ENCODE measurements at regions not wholly inside any gene's neighbourhood (a gene's known extent, or its start where the extent isn't known, plus 50 kb on each side); places are given as distances from the start of the nearest gene placed in this dataset.
A peak's percentile ranks its signal among the peaks of the same experiment; 100 is the strongest.

GRCh38 chr20:57882451-57883161 lies 172.8 kb upstream of the PMEPA1 start:
- no peak overlapping the region for H3K27ac Mint-ChIP-seq (ENCODE audit: unreplicated experiment)
- POLR2A ChIA-PET: no interaction called here
- peaks cover 3% of the 10 kb centered on the region for H3K27me3 ChIP-seq (replicated peaks; ENCODE audit: control insufficient read depth, insufficient read depth, low read length)
- no peaks in the 10 kb centered on the region for H3K36me3 Mint-ChIP-seq (ENCODE audit: insufficient read depth, unreplicated experiment)
- H3K4me1 Mint-ChIP-seq (ENCODE audit: low read depth, unreplicated experiment): no peaks in the 10 kb centered on the region
- DNase-seq: peak in 1 of 2 experiments; percentile 39
- H3K4me3 ChIP-seq (ENCODE audit: low read depth, low read length): no peak overlapping the region
- CTCF ChIA-PET: no interaction called here
- H3K36me3 ChIP-seq (ENCODE audit: control insufficient read depth, insufficient read depth, low read length): no peaks in the 10 kb centered on the region
- TF ChIP-seq, protein P1, sequence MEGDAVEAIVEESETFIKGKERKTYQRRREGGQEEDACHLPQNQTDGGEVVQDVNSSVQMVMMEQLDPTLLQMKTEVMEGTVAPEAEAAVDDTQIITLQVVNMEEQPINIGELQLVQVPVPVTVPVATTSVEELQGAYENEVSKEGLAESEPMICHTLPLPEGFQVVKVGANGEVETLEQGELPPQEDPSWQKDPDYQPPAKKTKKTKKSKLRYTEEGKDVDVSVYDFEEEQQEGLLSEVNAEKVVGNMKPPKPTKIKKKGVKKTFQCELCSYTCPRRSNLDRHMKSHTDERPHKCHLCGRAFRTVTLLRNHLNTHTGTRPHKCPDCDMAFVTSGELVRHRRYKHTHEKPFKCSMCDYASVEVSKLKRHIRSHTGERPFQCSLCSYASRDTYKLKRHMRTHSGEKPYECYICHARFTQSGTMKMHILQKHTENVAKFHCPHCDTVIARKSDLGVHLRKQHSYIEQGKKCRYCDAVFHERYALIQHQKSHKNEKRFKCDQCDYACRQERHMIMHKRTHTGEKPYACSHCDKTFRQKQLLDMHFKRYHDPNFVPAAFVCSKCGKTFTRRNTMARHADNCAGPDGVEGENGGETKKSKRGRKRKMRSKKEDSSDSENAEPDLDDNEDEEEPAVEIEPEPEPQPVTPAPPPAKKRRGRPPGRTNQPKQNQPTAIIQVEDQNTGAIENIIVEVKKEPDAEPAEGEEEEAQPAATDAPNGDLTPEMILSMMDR (IDR thresholded peaks at IDR 0.05; ENCODE audit: insufficient read depth in 1 of 2, low read depth in 1 of 2, low read length in 1 of 2, severe bottlenecking in 1 of 2, unreplicated experiment in 1 of 2): no peak
- H3K9me3 ChIP-seq: peaks cover 6% of the 10 kb centered on the region
- no peaks in the 10 kb centered on the region for H3K4me1 ChIP-seq
- peaks cover 34% of the 10 kb centered on the region for H3K27me3 Mint-ChIP-seq (ENCODE audit: insufficient read depth, unreplicated experiment)
- H3K9me3 Mint-ChIP-seq (ENCODE audit: unreplicated experiment): no peaks in the 10 kb centered on the region
- no peak overlapping the region for H3K4me3 Mint-ChIP-seq (ENCODE audit: unreplicated experiment)
- intact Hi-C loops (cut with micrococcal nuclease; ENCODE audit: unreplicated experiment): no loop called here
- BruUV-seq (replicated peaks): no TSS peak

DNA sequence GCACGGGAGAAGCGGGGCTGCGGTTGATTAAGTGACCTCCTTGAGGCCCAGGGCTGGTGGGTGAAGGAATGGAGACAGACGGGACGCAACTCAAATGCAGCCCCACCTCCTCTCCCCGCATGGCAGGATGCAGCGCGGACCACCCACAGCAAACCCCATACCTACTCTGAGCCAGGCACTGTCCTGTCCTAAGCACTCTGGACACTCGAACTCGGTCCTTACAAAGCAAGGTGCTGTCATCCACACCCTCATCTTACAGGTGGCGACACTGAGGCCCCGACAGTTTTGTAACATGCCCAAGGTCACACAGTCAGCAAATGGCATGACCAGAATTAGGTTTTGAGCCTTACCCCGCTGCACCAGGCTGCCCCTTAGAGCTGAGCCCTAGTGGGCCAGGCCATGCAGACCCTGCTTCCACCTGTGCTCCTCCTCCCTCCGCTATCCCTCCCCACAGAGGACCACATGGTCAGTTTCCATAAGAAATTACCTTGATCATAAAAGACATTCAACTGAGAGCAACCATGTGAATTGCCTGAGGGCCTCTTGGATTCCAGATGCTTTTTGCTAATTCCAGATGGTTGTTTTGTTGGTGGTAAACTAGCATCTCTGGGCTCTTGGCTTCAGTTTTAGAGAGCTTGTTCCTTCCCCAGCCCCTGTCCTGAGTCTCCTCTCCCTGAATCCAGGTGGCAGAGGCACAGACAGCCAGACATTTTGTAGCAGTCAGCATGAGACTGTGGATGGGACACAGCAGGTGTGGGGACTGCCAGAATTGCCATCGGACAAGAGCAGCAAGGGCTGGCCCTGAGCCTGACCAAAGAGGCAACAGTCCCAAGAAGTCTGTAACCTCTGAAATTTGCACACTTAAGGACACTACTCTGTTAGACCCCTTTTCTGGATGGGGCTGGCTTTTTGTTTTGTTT lies 171.9 kb upstream of the PMEPA1 start:
- Mint-ChIP-seq H3K9me3 (ENCODE audit: unreplicated experiment) (no peaks in the 10 kb centered on the region), H3K27ac (ENCODE audit: unreplicated experiment) (no peak overlapping the region), H3K4me3 (ENCODE audit: unreplicated experiment) (no peak overlapping the region), H3K27me3 (ENCODE audit: insufficient read depth, unreplicated experiment) (peaks cover 39% of the 10 kb centered on the region), H3K4me1 (ENCODE audit: low read depth, unreplicated experiment) (no peaks in the 10 kb centered on the region), H3K36me3 (ENCODE audit: insufficient read depth, unreplicated experiment) (no peaks in the 10 kb centered on the region)
- ChIA-PET CTCF (interaction anchor here (0.7 kb wide), 1 partner anchor 96 kb away, joined by 3 read pairs; no protein-coding TSS in a partner anchor), POLR2A (no interaction called here)
- no TSS peak for BruUV-seq (replicated peaks)
- intact Hi-C loops (cut with micrococcal nuclease; ENCODE audit: unreplicated experiment): no loop called here
- Histone ChIP-seq H3K4me1 (no peaks in the 10 kb centered on the region), H3K4me3 (ENCODE audit: low read depth, low read length) (no peak overlapping the region), H3K9me3 (no peaks in the 10 kb centered on the region), H3K36me3 (ENCODE audit: control insufficient read depth, insufficient read depth, low read length) (no peaks in the 10 kb centered on the region), H3K27me3 (replicated peaks; ENCODE audit: control insufficient read depth, insufficient read depth, low read length) (peaks cover 3% of the 10 kb centered on the region)
- TF ChIP-seq, protein P1 (IDR thresholded peaks at IDR 0.05; ENCODE audit: insufficient read depth in 1 of 2, low read depth in 1 of 2, low read length in 1 of 2, severe bottlenecking in 1 of 2, unreplicated experiment in 1 of 2): no peak
- peak in 1 of 2 experiments; percentile 33 for DNase-seq

DNA sequence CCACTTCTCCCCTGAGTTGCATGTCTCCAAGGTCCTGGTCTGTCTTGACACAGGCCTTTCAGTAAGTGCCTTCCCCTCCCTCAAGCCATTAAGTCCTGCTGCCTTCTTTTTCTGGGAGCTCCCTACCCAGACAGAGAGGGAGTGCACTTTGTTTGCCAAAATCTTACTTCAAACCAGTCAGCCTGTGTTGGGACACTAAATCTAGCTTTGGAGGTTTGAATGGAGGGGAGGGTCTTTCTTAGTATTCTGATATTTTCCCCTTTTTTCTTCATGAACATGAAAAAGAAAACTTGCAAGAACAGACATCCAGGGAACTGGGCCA lies 170.7 kb upstream of the PMEPA1 start:
- Mint-ChIP-seq H3K27ac (ENCODE audit: unreplicated experiment) (no peak overlapping the region), H3K36me3 (ENCODE audit: insufficient read depth, unreplicated experiment) (no peaks in the 10 kb centered on the region), H3K27me3 (ENCODE audit: insufficient read depth, unreplicated experiment) (peaks cover 39% of the 10 kb centered on the region), H3K4me1 (ENCODE audit: low read depth, unreplicated experiment) (no peaks in the 10 kb centered on the region), H3K4me3 (ENCODE audit: unreplicated experiment) (no peak overlapping the region), H3K9me3 (ENCODE audit: unreplicated experiment) (no peaks in the 10 kb centered on the region)
- TF ChIP-seq, protein P1 (IDR thresholded peaks at IDR 0.05; ENCODE audit: insufficient read depth in 1 of 2, low read depth in 1 of 2, low read length in 1 of 2, severe bottlenecking in 1 of 2, unreplicated experiment in 1 of 2): no peak
- ChIA-PET POLR2A (no interaction called here), CTCF (no interaction called here)
- Histone ChIP-seq H3K4me1 (no peaks in the 10 kb centered on the region), H3K27me3 (replicated peaks; ENCODE audit: control insufficient read depth, insufficient read depth, low read length) (peaks cover 3% of the 10 kb centered on the region), H3K9me3 (no peaks in the 10 kb centered on the region), H3K36me3 (ENCODE audit: control insufficient read depth, insufficient read depth, low read length) (no peaks in the 10 kb centered on the region), H3K4me3 (ENCODE audit: low read depth, low read length) (no peak overlapping the region)
- BruUV-seq (replicated peaks): no TSS peak
- intact Hi-C loops (cut with micrococcal nuclease; ENCODE audit: unreplicated experiment): no loop called here
- DNase-seq: peak in 1 of 2 experiments; percentile 23
